Adipocyte (in vitro differentiated cells): ENCODE measurements at regions not wholly inside any gene's neighbourhood (a gene's known extent, or its start where the extent isn't known, plus 50 kb on each side); places are given as distances from the start of the nearest gene placed in this dataset.
"Not testable (repeated sequence)": the region's sequence is repeated elsewhere in the genome, so short reads cannot be mapped to it uniquely, and the experiment has no call there.

Source experiments
- DNase-seq: peaks from one replicate; pipeline ENCODE4 v3.0.0-alpha.2; 2015; ENCODE audit warnings: low read depth
- H3K27me3 ChIP-seq: replicated peaks from 2 replicates; pipeline ENCODE4 v1.7.0; 2013; ENCODE audit warnings: mild to moderate bottlenecking, low read length, moderate library complexity; ENCODE audit not compliant: control insufficient read depth, insufficient read depth
- H3K36me3 ChIP-seq: 2 replicates; pipeline ENCODE4 v1.7.0; 2013; ENCODE audit warnings: low read length, mild to moderate bottlenecking, moderate library complexity; ENCODE audit not compliant: control insufficient read depth, insufficient read depth, severe bottlenecking
- H3K4me1 ChIP-seq: 2 replicates; pipeline ENCODE4 v1.7.0; 2013; ENCODE audit warnings: mild to moderate bottlenecking, low read length, moderate library complexity; ENCODE audit not compliant: control insufficient read depth, insufficient read depth
- H3K4me3 ChIP-seq: 2 replicates; pipeline ENCODE4 v1.7.0; 2013; ENCODE audit warnings: mild to moderate bottlenecking, low read length, moderate library complexity
- H3K9ac ChIP-seq: 2 replicates; pipeline ENCODE4 v1.7.0; 2013; ENCODE audit warnings: mild to moderate bottlenecking, low read length, moderate library complexity
- H3K9me3 ChIP-seq: 2 replicates; pipeline ENCODE4 v1.7.0; 2013; ENCODE audit warnings: mild to moderate bottlenecking, low read length, moderate library complexity; ENCODE audit not compliant: control insufficient read depth

DNA sequence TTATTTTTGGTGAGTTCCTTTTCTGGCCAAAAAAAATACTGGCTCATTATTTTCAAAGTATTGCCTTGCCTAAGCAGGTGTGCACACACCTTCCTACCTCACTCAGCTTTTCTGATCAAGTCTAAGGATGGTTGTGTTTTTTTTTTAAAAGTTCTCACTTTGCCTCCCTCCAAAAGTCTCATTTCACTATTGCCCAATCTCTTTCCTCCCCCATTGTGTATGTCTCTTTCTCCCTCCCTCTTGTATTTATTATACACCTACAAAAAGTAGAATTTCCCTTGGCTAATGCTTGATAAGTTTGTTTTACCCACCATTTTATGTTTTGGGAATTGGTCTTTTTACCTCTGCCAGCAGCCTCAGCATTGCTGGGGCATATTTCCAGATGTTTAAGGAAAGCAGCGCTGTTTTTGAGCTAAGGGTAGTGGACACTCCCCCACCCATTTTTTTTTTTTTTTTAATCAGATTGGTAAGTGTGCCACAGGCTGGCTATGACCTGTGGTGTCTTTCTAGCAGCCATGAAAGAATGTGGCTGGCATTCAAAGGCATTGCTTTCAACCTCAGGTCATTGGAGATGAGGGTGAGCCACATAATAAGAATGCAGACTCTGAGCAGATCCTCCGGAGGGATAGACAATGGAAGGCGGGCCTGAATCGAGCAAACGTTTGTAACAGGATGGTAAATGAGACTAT, 668.6 kb downstream of the UTRN start:
- Histone ChIP-seq H3K4me1 (no peaks in the 10 kb centered on the region), H3K36me3 (no peaks in the 10 kb centered on the region), H3K9ac (no peak overlapping the region), H3K27me3 (no peaks in the 10 kb centered on the region), H3K9me3 (no peaks in the 10 kb centered on the region), H3K4me3 (no peak overlapping the region)
- DNase-seq = peak; percentile 56

- no peaks in the 10 kb centered on the region for H3K27me3 ChIP-seq
- no peak overlapping the region for H3K9ac ChIP-seq
- no peak overlapping the region for H3K4me3 ChIP-seq
- no peaks in the 10 kb centered on the region for H3K9me3 ChIP-seq
- H3K4me1 ChIP-seq = no peaks in the 10 kb centered on the region
- no peak for DNase-seq
- H3K36me3 ChIP-seq = no peaks in the 10 kb centered on the region
Observed at GRCh38 chr6:144954241-144954556, 669.1 kb downstream of the UTRN start.

GRCh38 chr6:144955392-144955791, 670.3 kb downstream of the UTRN start:
- Histone ChIP-seq H3K27me3 (no peaks in the 10 kb centered on the region), H3K9me3 (no peaks in the 10 kb centered on the region), H3K9ac (no peak overlapping the region), H3K4me3 (no peak overlapping the region), H3K36me3 (no peaks in the 10 kb centered on the region), H3K4me1 (no peaks in the 10 kb centered on the region)
- DNase-seq = no peak

GRCh38 chr6:144955859-144956258, 670.7 kb downstream of the UTRN start:
- H3K4me3 ChIP-seq = no peak overlapping the region
- DNase-seq = peak; percentile 38

DNA sequence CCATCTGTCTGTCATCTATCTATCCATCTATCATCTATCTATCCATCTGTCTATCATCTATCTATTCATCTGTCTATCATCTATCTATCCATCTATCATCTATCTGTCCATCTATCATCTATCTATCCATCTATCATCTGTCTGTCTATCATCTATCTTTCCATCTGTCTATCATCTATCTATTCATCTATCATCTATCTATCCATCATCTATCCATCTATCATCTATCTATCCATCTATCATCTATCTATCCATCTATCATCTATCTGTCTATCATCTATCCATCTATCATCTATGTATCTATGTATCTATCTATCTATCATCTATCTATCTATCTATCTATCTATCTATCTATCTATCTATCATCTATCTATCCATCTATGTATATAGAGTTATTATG, 671.6 kb downstream of the UTRN start:
- H3K4me1 ChIP-seq, H3K9ac ChIP-seq, H3K27me3 ChIP-seq, H3K9me3 ChIP-seq, H3K4me3 ChIP-seq, DNase-seq, H3K36me3 ChIP-seq: not testable (repeated sequence)

More at GRCh38 chr6:144955859-144956258, 670.7 kb downstream of the UTRN start:
- no peaks in the 10 kb centered on the region for H3K27me3 ChIP-seq
- no peaks in the 10 kb centered on the region for H3K4me1 ChIP-seq
- H3K9me3 ChIP-seq = no peaks in the 10 kb centered on the region
- no peaks in the 10 kb centered on the region for H3K36me3 ChIP-seq
- H3K9ac ChIP-seq = no peak overlapping the region

- Histone ChIP-seq H3K9ac (no peak overlapping the region), H3K27me3 (no peaks in the 10 kb centered on the region), H3K4me1 (no peaks in the 10 kb centered on the region), H3K4me3 (no peak overlapping the region), H3K36me3 (no peaks in the 10 kb centered on the region), H3K9me3 (no peaks in the 10 kb centered on the region)
- DNase-seq = peak; percentile 26
Observed at GRCh38 chr6:144957236-144957937, 672.3 kb downstream of the UTRN start.

GRCh38 chr6:144969154-144969553, 684.0 kb downstream of the UTRN start:
- no peak for DNase-seq
- no peaks in the 10 kb centered on the region for H3K36me3 ChIP-seq
- no peaks in the 10 kb centered on the region for H3K4me1 ChIP-seq
- no peak overlapping the region for H3K4me3 ChIP-seq
- no peaks in the 10 kb centered on the region for H3K27me3 ChIP-seq
- H3K9me3 ChIP-seq = no peaks in the 10 kb centered on the region
- H3K9ac ChIP-seq = no peak overlapping the region

DNA sequence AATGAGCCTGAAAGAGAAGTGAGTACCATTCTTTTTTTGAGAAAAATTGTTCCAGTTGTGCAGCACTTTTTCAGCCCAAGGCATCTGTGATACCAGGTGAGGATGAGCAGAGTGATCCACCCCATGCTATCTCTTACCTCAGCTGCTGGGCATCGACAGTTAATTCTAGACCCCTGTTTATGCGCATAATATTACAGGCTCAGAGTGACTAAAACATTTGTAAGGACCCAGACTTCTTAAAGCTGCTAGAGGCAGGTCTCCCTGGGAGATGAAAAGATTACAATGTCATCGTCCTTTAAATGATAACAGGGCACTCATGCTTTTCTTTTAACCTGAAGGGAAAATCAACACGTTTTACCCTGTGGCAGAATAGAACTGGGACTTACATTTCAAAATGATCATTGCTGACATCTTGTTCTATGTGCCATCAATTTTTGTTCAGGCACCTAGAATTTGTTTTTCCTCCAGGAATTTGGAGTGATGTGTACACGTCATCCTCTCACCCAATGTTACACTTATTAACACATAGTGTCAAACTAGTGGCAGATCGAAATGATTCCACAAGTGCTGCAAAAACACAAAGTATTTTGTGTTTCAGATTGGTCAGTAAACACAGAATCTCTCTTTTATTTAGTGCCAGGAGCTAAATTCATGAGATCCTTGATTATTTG, 684.6 kb downstream of the UTRN start:
- no peak for DNase-seq
- no peaks in the 10 kb centered on the region for H3K36me3 ChIP-seq
- H3K4me3 ChIP-seq = no peak overlapping the region
- H3K9ac ChIP-seq = no peak overlapping the region
- H3K27me3 ChIP-seq = no peaks in the 10 kb centered on the region
- H3K4me1 ChIP-seq = no peaks in the 10 kb centered on the region
- H3K9me3 ChIP-seq = no peaks in the 10 kb centered on the region

DNA sequence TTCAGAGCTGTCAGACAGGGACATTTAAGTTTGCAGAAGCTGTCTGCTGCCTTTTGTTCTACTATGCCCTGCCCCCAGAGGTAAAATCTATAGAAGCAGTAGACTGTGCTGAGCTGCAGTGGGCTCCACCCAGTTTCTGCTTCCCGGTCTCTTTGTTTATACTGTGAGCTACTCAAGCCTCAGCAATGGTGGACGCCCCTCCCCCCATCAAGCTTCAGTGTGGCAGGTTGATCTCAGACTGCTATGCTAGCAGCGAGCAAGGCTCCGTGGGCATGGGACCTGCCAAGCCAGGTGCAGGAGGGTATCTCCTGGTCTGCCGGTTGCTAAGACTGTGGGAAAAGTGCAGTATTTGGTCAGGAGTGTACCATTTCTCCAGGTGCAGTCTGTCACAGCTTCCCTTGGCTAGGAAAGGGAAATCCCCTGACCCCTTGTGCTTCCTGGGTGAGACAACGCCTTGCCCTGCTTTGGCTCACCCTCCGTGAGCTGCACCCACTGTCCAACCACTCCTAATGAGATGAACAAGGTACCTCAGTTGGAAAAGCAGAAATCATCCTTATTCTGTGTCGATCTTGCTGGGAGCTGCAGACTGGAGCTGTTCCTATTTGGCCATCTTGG, 692.2 kb downstream of the UTRN start:
- not testable (repeated sequence) for H3K27me3 ChIP-seq, H3K4me3 ChIP-seq, H3K4me1 ChIP-seq, H3K9me3 ChIP-seq, DNase-seq, H3K36me3 ChIP-seq, H3K9ac ChIP-seq

DNA sequence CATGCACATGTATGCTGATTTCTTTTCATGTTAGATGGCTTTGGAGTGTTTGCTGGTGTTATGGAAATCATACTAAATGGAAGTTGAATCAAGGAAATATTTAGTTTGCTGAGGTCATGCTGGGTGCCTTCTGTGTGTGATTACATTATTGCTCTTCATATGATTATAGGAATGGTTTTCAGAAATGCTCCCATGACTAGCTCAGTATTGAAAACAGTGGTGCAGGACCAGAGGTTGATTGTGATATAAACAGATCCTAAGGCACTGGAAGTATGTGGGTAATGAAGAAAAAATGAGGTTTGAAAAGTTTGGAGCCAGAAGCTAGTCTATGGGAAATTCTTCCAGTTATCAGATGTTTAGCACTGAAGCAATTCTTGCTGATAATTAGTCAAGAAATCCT, 693.1 kb downstream of the UTRN start:
- no peaks in the 10 kb centered on the region for H3K27me3 ChIP-seq
- no peak overlapping the region for H3K4me3 ChIP-seq
- no peaks in the 10 kb centered on the region for H3K4me1 ChIP-seq
- no peaks in the 10 kb centered on the region for H3K9me3 ChIP-seq
- no peaks in the 10 kb centered on the region for H3K36me3 ChIP-seq
- no peak for DNase-seq
- H3K9ac ChIP-seq = no peak overlapping the region

- Histone ChIP-seq H3K4me1 (peaks cover 11% of the 10 kb centered on the region), H3K36me3 (no peaks in the 10 kb centered on the region), H3K9me3 (peaks cover 10% of the 10 kb centered on the region), H3K4me3 (no peak overlapping the region), H3K27me3 (no peaks in the 10 kb centered on the region), H3K9ac (no peak overlapping the region)
- DNase-seq = no peak
Observed at GRCh38 chr6:144986271-144986670, 701.1 kb downstream of the UTRN start.
